Suprapubic skin (tissue), 4 donors: ENCODE measurements at regions not wholly inside any gene's neighbourhood (a gene's known extent, or its start where the extent isn't known, plus 50 kb on each side); places are given as distances from the start of the nearest gene placed in this dataset.

ENCODE experiments used
- DNase-seq, 2 donors: peaks; one replicate each; pipeline ENCODE4 v3.0.0-alpha.2; 2019; ENCODE audit warnings: low spot score in 2 of 2
- H3K27ac ChIP-seq: fragments of 200-600 bp; sonication (generic); one replicate; pipeline ENCODE4 v1.5.1; 2019
- H3K27me3 ChIP-seq: fragments of 200-600 bp; sonication (generic); one replicate; pipeline ENCODE4 v1.5.1; 2019
- H3K36me3 ChIP-seq: fragments of 200-600 bp; sonication (generic); one replicate; pipeline ENCODE4 v1.5.1; 2019
- H3K4me1 ChIP-seq: fragments of 200-600 bp; sonication (generic); one replicate; pipeline ENCODE4 v1.5.1; 2019
- H3K4me3 ChIP-seq: fragments of 200-600 bp; sonication (generic); one replicate; pipeline ENCODE4 v1.5.1; 2019; ENCODE audit warnings: mild to moderate bottlenecking
- H3K9me3 ChIP-seq: fragments of 200-600 bp; sonication (generic); one replicate; pipeline ENCODE4 v1.5.1; 2019
- EP300 ChIP-seq: sonication (generic); formaldehyde crosslinking; IDR thresholded peaks from one replicate; pipeline ENCODE4 v1.6.1; 2017; ENCODE audit warnings: antibody characterized with exemption
- POLR2A ChIP-seq, 2 donors: fragments of 450-650 bp; IDR thresholded peaks; one replicate each; pipeline ENCODE4 v1.6.1; 2017; ENCODE audit warnings: antibody characterized with exemption in 2 of 2, mild to moderate bottlenecking in 2 of 2, moderate library complexity in 2 of 2
- POLR2AphosphoS5 ChIP-seq, 3 donors: sonication (generic); formaldehyde crosslinking; IDR thresholded peaks; one replicate each; pipeline ENCODE4 v1.6.1; 2017; ENCODE audit warnings: antibody characterized with exemption in 3 of 3
- WGBS: methylation state at CpG from one replicate; pipeline ENCODE4 v1.1.5; 2018; 5-methylcytosine and 5-hydroxymethylcytosine counted together
- TF ChIP-seq, protein P1 (sequence below), 2 donors: fragments of 200-600 bp in 1 of 2; fragments of 450-650 bp in 1 of 2; sonication (generic) in 1 of 2; IDR thresholded peaks; one replicate each; pipeline ENCODE4 v1.5.1; 2016 to 2019; ENCODE audit warnings: antibody characterized with exemption in 2 of 2, mild to moderate bottlenecking in 1 of 2, moderate library complexity in 1 of 2

DNA sequence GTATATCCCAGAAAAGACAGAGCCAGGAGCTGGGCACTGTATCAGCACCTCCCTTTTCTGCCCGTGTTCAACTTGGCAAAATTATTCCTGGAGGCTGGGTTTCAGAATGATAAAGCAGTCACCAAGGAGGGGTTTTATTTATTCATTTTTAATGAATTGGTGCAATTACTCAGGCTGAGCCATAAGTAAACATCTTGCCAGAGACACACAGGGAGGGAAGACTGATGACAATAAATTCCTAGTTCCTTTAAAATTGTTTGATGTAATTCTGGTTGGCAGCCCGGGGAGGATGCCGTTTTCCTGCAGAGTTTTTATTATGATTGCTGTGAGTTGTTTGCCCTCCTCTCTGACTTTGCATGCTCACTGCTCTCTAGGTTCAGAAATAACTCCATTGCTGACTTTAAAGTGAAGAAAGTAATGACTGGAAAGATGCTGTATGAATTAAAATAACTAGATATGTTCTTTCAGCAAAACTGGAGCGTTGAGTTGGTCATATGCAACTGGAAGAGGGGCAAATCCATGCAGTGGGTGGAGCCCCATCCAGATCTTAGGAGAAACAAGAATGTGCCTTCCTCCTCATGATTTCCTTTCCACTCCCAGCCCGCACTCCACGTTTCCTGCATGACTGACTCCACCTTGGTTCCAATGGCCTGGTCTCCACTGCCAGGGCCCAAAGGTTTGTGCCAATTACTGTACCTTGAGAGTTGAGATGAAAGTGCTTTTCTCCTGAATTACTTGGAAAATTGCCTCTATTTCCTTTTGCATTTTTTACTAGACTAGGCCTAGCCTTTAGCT, 182.1 kb downstream of the RFC3 start:
- no peaks in the 10 kb centered on the region for H3K9me3 ChIP-seq
- H3K4me1 ChIP-seq = peaks cover 4% of the 10 kb centered on the region
- H3K27ac ChIP-seq = no peak overlapping the region
- no peak for DNase-seq
- H3K4me3 ChIP-seq = no peak overlapping the region
- no peaks in the 10 kb centered on the region for H3K27me3 ChIP-seq
- TF ChIP-seq, protein P1, sequence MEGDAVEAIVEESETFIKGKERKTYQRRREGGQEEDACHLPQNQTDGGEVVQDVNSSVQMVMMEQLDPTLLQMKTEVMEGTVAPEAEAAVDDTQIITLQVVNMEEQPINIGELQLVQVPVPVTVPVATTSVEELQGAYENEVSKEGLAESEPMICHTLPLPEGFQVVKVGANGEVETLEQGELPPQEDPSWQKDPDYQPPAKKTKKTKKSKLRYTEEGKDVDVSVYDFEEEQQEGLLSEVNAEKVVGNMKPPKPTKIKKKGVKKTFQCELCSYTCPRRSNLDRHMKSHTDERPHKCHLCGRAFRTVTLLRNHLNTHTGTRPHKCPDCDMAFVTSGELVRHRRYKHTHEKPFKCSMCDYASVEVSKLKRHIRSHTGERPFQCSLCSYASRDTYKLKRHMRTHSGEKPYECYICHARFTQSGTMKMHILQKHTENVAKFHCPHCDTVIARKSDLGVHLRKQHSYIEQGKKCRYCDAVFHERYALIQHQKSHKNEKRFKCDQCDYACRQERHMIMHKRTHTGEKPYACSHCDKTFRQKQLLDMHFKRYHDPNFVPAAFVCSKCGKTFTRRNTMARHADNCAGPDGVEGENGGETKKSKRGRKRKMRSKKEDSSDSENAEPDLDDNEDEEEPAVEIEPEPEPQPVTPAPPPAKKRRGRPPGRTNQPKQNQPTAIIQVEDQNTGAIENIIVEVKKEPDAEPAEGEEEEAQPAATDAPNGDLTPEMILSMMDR (IDR thresholded peaks at IDR 0.05) = no peak
- TF ChIP-seq POLR2AphosphoS5 (IDR thresholded peaks at IDR 0.05) (no peak), POLR2A (IDR thresholded peaks at IDR 0.05) (no peak), EP300 (no peak)
- WGBS = 13% methylated on average over 6 of the region's 6 CpGs
- H3K36me3 ChIP-seq = no peaks in the 10 kb centered on the region

DNA sequence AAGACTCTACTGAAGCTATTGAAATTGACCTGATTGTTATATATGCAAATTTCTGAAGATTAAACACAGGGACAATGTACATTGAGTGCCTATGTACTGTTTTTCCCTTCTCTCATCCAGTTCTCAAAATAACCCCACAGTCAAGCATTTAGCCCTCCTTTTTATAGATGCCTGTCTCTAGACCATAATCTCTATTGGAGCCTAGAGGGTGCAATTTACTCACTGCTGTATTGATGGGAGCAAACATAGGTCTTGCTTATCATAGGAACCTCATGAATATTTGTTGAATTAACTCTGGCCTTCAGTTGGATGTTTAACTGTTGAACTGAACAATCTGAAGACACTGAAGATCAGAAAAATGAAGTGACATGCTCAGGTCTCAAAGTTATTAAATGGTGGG, 183.0 kb downstream of the RFC3 start:
- TF ChIP-seq, protein P1 (IDR thresholded peaks at IDR 0.05) = no peak
- no peak for TF ChIP-seq POLR2AphosphoS5 (IDR thresholded peaks at IDR 0.05)
- no peaks in the 10 kb centered on the region for H3K27me3 ChIP-seq
- no peaks in the 10 kb centered on the region for H3K36me3 ChIP-seq
- peaks cover 4% of the 10 kb centered on the region for H3K4me1 ChIP-seq
- H3K4me3 ChIP-seq = no peak overlapping the region
- DNase-seq = no peak
- no peaks in the 10 kb centered on the region for H3K9me3 ChIP-seq
- no peak overlapping the region for H3K27ac ChIP-seq

DNA sequence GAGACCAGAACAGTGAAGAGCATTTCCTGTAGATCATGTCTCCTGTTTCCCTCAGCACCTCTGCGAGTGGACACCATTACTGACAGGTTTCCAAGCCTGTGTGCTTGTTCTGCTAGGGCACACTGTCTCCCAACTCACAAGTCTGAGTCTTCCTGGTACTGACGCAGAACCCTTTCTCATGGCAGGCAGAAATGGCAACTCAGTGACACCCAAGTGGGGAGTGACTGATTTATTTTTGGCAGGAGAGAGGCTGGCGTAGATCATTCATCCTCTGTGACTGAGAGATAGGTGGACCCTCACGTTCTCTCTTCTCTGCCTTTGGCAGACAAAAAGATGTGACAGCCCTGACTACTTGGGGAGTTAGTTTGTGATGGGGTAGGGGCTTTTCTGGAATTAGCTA, 183.4 kb downstream of the RFC3 start:
- no peak overlapping the region for H3K4me3 ChIP-seq
- peaks cover 4% of the 10 kb centered on the region for H3K4me1 ChIP-seq
- 94% methylated on average over 4 of the region's 4 CpGs for WGBS

DNA sequence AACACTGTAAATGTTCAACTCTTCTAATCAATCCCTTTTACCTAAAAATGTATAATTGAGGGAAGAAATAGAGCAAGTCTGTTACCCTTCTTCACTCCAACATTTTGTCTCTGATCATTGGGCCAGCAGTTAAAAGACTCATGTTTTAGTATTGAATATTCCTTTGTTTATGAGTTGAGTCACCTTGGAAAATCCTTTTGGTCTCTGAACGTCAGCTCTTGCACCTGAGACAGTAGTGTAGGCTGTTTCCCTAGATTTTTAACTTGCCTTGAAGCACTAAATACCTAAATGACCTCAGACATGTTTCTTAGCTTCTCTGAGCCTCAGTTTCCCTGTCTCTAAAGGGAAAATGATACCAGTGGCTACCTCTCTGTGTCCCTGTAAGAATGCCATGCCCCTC, 184.2 kb downstream of the RFC3 start:
- 68% methylated on average over 1 of the region's 1 CpG for WGBS

More for the DNA sequence above, 183.4 kb downstream of the RFC3 start:
- Histone ChIP-seq H3K27ac (no peak overlapping the region), H3K9me3 (no peaks in the 10 kb centered on the region), H3K36me3 (no peaks in the 10 kb centered on the region), H3K27me3 (no peaks in the 10 kb centered on the region)
- no peak for DNase-seq
- TF ChIP-seq EP300 (no peak), POLR2A (IDR thresholded peaks at IDR 0.05) (no peak), POLR2AphosphoS5 (IDR thresholded peaks at IDR 0.05) (no peak)
- TF ChIP-seq, protein P1 (IDR thresholded peaks at IDR 0.05) = no peak

DNA sequence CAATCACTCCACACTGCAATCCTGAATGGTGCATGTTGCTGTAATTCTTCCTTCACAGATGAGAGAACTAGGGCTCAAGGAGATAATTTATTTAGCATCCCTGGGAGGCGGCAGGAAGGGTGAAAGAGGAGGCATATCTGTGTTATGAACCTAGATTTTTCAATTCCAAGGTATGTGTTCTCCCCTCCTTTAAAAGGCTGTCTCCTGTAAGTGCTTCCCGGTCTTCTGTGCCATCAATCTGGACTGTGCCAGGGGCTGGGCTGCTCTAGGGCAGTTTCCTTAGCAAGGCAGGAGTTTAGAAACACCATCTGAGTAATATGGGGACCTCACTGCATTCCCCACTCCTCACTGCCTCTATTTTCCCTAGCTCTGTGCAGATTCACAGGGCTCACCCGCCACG, 185.0 kb downstream of the RFC3 start:
- 90% methylated on average over 4 of the region's 4 CpGs for WGBS
- Histone ChIP-seq H3K27ac (no peak overlapping the region), H3K4me1 (peaks cover 4% of the 10 kb centered on the region), H3K4me3 (no peak overlapping the region), H3K9me3 (no peaks in the 10 kb centered on the region), H3K36me3 (no peaks in the 10 kb centered on the region), H3K27me3 (no peaks in the 10 kb centered on the region)
- no peak for DNase-seq
- TF ChIP-seq POLR2AphosphoS5 (IDR thresholded peaks at IDR 0.05) (no peak), POLR2A (IDR thresholded peaks at IDR 0.05) (no peak)
- TF ChIP-seq, protein P1 (IDR thresholded peaks at IDR 0.05) = no peak

More for the DNA sequence above, 184.2 kb downstream of the RFC3 start:
- Histone ChIP-seq H3K27me3 (no peaks in the 10 kb centered on the region), H3K9me3 (no peaks in the 10 kb centered on the region), H3K4me1 (peaks cover 4% of the 10 kb centered on the region), H3K27ac (no peak overlapping the region), H3K36me3 (no peaks in the 10 kb centered on the region), H3K4me3 (no peak overlapping the region)
- no peak for DNase-seq
- no peak for TF ChIP-seq POLR2AphosphoS5 (IDR thresholded peaks at IDR 0.05)
- TF ChIP-seq, protein P1 (IDR thresholded peaks at IDR 0.05) = no peak
- no peak for TF ChIP-seq POLR2A (IDR thresholded peaks at IDR 0.05)
- no peak for TF ChIP-seq EP300
